Gastrocnemius medialis (tissue), 4 donors: ENCODE measurements at regions not wholly inside any gene's neighbourhood (a gene's known extent, or its start where the extent isn't known, plus 50 kb on each side); places are given as distances from the start of the nearest gene placed in this dataset.

Experiments
- ATAC-seq, 2 donors: fragments of 150-250 bp; one replicate each; pipeline ENCODE4 v1.9.1; 2016
- DNase-seq, 2 donors: peaks; one replicate each; pipeline ENCODE4 v3.0.0-alpha.2; 2019
- H3K27ac ChIP-seq, 4 donors: fragments of 200-600 bp; sonication (generic); 1 replicate in 1 of 4; 2 replicates in 3 of 4; pipeline ENCODE4 v1.5.1; 2016 to 2018; ENCODE audit warnings: mild to moderate bottlenecking in 2 of 4, moderate library complexity in 1 of 4
- H3K27me3 ChIP-seq, 3 donors: fragments of 200-600 bp; sonication (generic) in 2 of 3; 1 replicate in 1 of 3; 2 replicates in 2 of 3; pipeline versions ENCODE4 v1.5.1 to v1.6.0; 2016 to 2019; ENCODE audit warnings: mild to moderate bottlenecking in 1 of 3, moderate library complexity in 1 of 3
- H3K36me3 ChIP-seq, 2 donors: fragments of 200-600 bp; sonication (generic) in 1 of 2; one replicate each; pipeline ENCODE4 v1.5.1; 2017 to 2018
- H3K4me1 ChIP-seq, 2 donors: fragments of 200-600 bp; sonication (generic) in 1 of 2; one replicate each; pipeline ENCODE4 v1.5.1; 2016 to 2017; ENCODE audit warnings: mild to moderate bottlenecking in 2 of 2
- H3K4me3 ChIP-seq, 4 donors: fragments of 200-600 bp; sonication (generic) in 3 of 4; 1 replicate in 1 of 4; 2 replicates in 3 of 4; pipeline ENCODE4 v1.5.1; 2016 to 2019; ENCODE audit warnings: mild to moderate bottlenecking in 2 of 4
- H3K9me3 ChIP-seq, 3 donors: fragments of 200-600 bp; sonication (generic) in 2 of 3; 1 replicate in 1 of 3; 2 replicates in 2 of 3; pipeline ENCODE4 v1.5.1; 2016 to 2019
- POLR2A ChIP-seq, 2 donors: fragments of 450-650 bp; IDR thresholded peaks; one replicate each; pipeline ENCODE4 v1.6.1; 2017; ENCODE audit warnings: antibody characterized with exemption in 2 of 2, mild to moderate bottlenecking in 2 of 2, moderate library complexity in 2 of 2
- in situ Hi-C, 4 donors: fragments of 200-750 bp; cut with MboI; loops; one replicate each; pipeline versions ENCODE4 v1.15.0 to v1.8.0; 2017; ENCODE audit warnings: low sequenced_read_pairs in 4 of 4
- intact Hi-C: fragments of 100-400 bp; cut with DNase I; formaldehyde crosslinking; loops from one replicate; pipeline ENCODE4 v1.15.1; 2023; ENCODE audit warnings: low total_unique reads
- TF ChIP-seq, protein P1 (sequence below), 5 experiments: fragments of 450-650 bp in 3 of 5; fragments of 200-600 bp in 2 of 5; sonication (generic) in 2 of 5; IDR thresholded peaks in 4 of 5; conservative IDR thresholded peaks in 1 of 5; 1 replicate in 4 of 5; 2 replicates in 1 of 5; pipeline ENCODE4 v1.5.1; 2016 to 2019; ENCODE audit warnings: antibody characterized with exemption in 5 of 5, mild to moderate bottlenecking in 3 of 5, moderate library complexity in 3 of 5

GRCh38 chr4:54527532-54527931, 130.2 kb upstream of the KIT start:
- DNase-seq, result no peak
- Histone ChIP-seq H3K4me3 (no peak overlapping the region), H3K36me3 (no peaks in the 10 kb centered on the region), H3K9me3 (no peaks in the 10 kb centered on the region), H3K27ac (no peak overlapping the region), H3K4me1 (no peaks in the 10 kb centered on the region), H3K27me3 (no peaks in the 10 kb centered on the region)
- intact Hi-C loops (no loop called here), in situ Hi-C loops (no loop called here)
- no peak for ATAC-seq
- TF ChIP-seq, protein P1, sequence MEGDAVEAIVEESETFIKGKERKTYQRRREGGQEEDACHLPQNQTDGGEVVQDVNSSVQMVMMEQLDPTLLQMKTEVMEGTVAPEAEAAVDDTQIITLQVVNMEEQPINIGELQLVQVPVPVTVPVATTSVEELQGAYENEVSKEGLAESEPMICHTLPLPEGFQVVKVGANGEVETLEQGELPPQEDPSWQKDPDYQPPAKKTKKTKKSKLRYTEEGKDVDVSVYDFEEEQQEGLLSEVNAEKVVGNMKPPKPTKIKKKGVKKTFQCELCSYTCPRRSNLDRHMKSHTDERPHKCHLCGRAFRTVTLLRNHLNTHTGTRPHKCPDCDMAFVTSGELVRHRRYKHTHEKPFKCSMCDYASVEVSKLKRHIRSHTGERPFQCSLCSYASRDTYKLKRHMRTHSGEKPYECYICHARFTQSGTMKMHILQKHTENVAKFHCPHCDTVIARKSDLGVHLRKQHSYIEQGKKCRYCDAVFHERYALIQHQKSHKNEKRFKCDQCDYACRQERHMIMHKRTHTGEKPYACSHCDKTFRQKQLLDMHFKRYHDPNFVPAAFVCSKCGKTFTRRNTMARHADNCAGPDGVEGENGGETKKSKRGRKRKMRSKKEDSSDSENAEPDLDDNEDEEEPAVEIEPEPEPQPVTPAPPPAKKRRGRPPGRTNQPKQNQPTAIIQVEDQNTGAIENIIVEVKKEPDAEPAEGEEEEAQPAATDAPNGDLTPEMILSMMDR (IDR thresholded peaks at IDR 0.05 in 4 of 5, conservative IDR thresholded peaks at IDR 0.05 in 1 of 5), result no peak
- TF ChIP-seq POLR2A (IDR thresholded peaks at IDR 0.05), result no peak

DNA sequence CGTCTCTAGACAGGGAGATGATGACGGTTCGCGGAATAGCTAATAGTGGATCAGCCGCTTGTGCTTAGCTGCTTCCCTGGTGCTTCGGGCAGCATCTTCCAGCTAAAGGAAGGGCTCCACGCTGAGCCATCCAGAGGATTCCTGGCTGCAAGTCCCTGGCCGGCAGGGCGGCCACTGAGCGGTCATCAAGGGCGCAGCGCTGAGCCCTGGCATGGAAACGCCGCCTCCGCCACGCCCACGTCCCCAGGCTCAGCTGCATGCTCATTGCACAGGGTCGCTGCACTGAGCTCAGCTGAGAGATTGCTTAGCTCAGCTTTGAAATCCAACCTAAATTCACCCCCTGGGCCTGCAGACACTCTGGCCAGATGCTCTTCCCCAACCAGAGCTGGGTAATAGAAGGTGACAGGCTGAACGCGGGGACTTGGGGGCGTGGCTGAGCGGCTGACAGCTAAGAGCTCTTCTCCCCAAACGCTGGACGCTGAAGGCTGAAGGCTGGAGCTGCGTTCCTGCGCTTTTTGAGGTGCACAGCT, 118.2 kb upstream of the KIT start:
- H3K9me3 ChIP-seq, result no peaks in the 10 kb centered on the region
- in situ Hi-C loops, result no loop called here
- H3K4me3 ChIP-seq, result peak overlapping the region; percentile 30 to 54 (median 44)
- H3K27ac ChIP-seq, result no peak overlapping the region
- DNase-seq (peak in 1 of 2 donors; percentile 21), ATAC-seq (peak; percentile 52 to 55)
- H3K4me1 ChIP-seq, result no peaks in the 10 kb centered on the region
- no peaks in the 10 kb centered on the region for H3K27me3 ChIP-seq
- no peak for TF ChIP-seq POLR2A (IDR thresholded peaks at IDR 0.05)
- TF ChIP-seq, protein P1 (IDR thresholded peaks at IDR 0.05 in 4 of 5, conservative IDR thresholded peaks at IDR 0.05 in 1 of 5), result no peak
- intact Hi-C loops, result no loop called here
- H3K36me3 ChIP-seq, result no peaks in the 10 kb centered on the region

GRCh38 chr4:54540931-54541330, 116.8 kb upstream of the KIT start:
- no peak overlapping the region for H3K27ac ChIP-seq
- no peak overlapping the region for H3K4me3 ChIP-seq
- H3K36me3 ChIP-seq, result no peaks in the 10 kb centered on the region
- intact Hi-C loops, result no loop called here
- no peak for TF ChIP-seq POLR2A (IDR thresholded peaks at IDR 0.05)
- TF ChIP-seq, protein P1 (IDR thresholded peaks at IDR 0.05 in 4 of 5, conservative IDR thresholded peaks at IDR 0.05 in 1 of 5), result no peak
- H3K27me3 ChIP-seq, result no peaks in the 10 kb centered on the region
- in situ Hi-C loops, result no loop called here
- ATAC-seq (no peak), DNase-seq (no peak)
- H3K4me1 ChIP-seq, result no peaks in the 10 kb centered on the region
- H3K9me3 ChIP-seq, result no peaks in the 10 kb centered on the region

- no peaks in the 10 kb centered on the region for H3K4me1 ChIP-seq
- no peak overlapping the region for H3K4me3 ChIP-seq
- ATAC-seq, result no peak
- H3K9me3 ChIP-seq, result no peaks in the 10 kb centered on the region
- in situ Hi-C loops, result no loop called here
- no peaks in the 10 kb centered on the region for H3K27me3 ChIP-seq
- intact Hi-C loops, result no loop called here
- no peak for DNase-seq
- no peak for TF ChIP-seq POLR2A (IDR thresholded peaks at IDR 0.05)
- TF ChIP-seq, protein P1 (IDR thresholded peaks at IDR 0.05 in 4 of 5, conservative IDR thresholded peaks at IDR 0.05 in 1 of 5), result no peak
- H3K27ac ChIP-seq, result no peak overlapping the region
- H3K36me3 ChIP-seq, result no peaks in the 10 kb centered on the region
Observed at GRCh38 chr4:54541426-54542118, 116.2 kb upstream of the KIT start.

GRCh38 chr4:54542119-54542438, 115.7 kb upstream of the KIT start:
- in situ Hi-C loops (no loop called here), intact Hi-C loops (no loop called here)
- no peak for DNase-seq
- H3K27ac ChIP-seq, result no peak overlapping the region
- H3K4me1 ChIP-seq, result no peaks in the 10 kb centered on the region
- H3K36me3 ChIP-seq, result no peaks in the 10 kb centered on the region
- no peaks in the 10 kb centered on the region for H3K9me3 ChIP-seq
- TF ChIP-seq POLR2A (IDR thresholded peaks at IDR 0.05), result no peak
- TF ChIP-seq, protein P1 (IDR thresholded peaks at IDR 0.05 in 4 of 5, conservative IDR thresholded peaks at IDR 0.05 in 1 of 5), result no peak
- no peak overlapping the region for H3K4me3 ChIP-seq
- ATAC-seq, result no peak
- no peaks in the 10 kb centered on the region for H3K27me3 ChIP-seq
